Body of pancreas (tissue), 4 donors: ENCODE measurements at regions not wholly inside any gene's neighbourhood (a gene's known extent, or its start where the extent isn't known, plus 50 kb on each side); places are given as distances from the start of the nearest gene placed in this dataset.

ENCODE experiments used
- CTCF ChIP-seq, 7 experiments: fragments of 450-650 bp in 4 of 7; fragments of 200-600 bp in 3 of 7; sonication (generic) in 3 of 7; IDR thresholded peaks; one replicate each; pipeline ENCODE4 v1.5.1; 2016 to 2019; ENCODE audit warnings: antibody characterized with exemption in 7 of 7
- POLR2A ChIP-seq, 3 donors: fragments of 450-650 bp; IDR thresholded peaks; one replicate each; pipeline ENCODE4 v1.6.1; 2016; ENCODE audit warnings: antibody characterized with exemption in 3 of 3, mild to moderate bottlenecking in 2 of 3

- no peak for TF ChIP-seq POLR2A (IDR thresholded peaks at IDR 0.05)
- TF ChIP-seq CTCF (IDR thresholded peaks at IDR 0.05): no peak
Observed at GRCh38 chr10:61842755-61843497, 58.6 kb upstream of the ARID5B start.
